HG03342 (cell line): ENCODE measurements at regions not wholly inside any gene's neighbourhood (a gene's known extent, or its start where the extent isn't known, plus 50 kb on each side); places are given as distances from the start of the nearest gene placed in this dataset.
"Not testable (repeated sequence)": the region's sequence is repeated elsewhere in the genome, so short reads cannot be mapped to it uniquely, and the experiment has no call there.

Experiments
- ATAC-seq: cut with Tn5 transposase; IDR thresholded peaks from one replicate; pipeline ENCODE4 v1.9.1; 2021; ENCODE audit warnings: mild to moderate bottlenecking, moderate library complexity; ENCODE audit not compliant: unreplicated experiment

DNA sequence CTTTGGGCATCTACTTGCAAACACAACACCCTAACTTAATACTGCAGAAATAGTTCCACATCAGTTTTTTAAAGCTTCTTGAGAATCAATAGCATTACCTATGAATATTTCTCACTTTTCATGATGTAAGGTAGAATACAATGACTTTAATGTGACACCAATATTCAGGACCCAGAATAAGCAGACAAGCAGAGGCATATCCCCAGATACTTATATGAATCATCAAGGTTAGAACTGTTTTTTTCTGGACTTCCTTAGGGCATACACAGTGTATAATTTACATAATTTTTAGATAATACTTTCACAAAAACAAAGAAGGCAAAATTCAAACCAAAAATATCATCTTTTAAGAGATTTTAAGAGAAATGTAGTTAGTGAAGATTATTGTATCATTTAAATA lies 885.8 kb downstream of the FSCB start:
- no peak for ATAC-seq

DNA sequence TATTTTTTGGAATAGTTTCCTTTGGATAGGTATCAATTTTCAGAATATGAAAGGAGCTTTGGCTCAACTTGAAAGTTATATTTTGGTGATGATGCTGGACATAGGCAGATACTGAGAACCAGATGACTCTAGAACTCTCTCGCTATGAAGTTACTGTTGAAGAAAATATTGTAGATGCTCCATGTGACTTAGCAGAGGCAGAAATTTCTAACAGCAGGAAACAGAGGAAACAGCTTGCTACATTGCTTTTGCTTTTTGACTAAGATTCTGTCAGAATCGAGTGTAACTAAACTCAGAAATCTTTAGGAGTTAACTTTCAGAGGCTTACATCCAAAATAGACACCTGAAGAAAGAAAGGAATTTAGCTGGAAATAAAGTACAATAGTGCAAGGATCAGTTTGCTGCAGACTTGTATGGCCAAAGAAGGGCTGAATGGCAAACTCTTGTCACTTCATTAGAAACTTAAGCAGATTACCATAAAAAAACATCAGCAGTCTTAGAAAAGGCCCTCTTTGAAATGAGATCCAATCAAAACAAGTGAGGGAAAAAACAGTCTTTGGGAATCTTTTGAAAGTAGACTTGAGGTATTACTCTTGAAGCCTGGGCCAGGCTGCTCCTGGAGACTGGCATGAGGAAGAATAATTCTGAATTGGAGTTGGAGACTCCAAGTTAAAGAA lies 911.8 kb downstream of the FSCB start:
- ATAC-seq, result no peak

DNA sequence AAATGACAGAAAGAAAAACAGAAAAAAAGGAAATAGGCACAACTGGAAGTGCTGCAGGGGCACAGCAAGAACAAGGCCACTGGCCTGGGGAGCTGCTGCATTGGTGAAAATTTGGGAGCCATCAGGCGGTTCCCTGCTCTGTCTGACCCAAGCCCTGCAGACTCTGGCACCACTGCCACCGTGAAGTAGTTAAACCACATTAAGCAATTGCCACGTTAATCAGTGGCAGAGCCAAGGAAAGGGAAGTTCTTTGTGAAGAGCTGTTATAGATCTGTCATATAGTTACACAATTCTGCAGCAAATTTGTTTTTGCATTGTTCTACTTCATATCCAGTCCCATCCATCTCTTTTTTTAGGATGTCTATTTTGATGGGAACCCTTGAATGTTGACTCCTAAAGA lies 915.3 kb downstream of the FSCB start:
- no peak for ATAC-seq

DNA sequence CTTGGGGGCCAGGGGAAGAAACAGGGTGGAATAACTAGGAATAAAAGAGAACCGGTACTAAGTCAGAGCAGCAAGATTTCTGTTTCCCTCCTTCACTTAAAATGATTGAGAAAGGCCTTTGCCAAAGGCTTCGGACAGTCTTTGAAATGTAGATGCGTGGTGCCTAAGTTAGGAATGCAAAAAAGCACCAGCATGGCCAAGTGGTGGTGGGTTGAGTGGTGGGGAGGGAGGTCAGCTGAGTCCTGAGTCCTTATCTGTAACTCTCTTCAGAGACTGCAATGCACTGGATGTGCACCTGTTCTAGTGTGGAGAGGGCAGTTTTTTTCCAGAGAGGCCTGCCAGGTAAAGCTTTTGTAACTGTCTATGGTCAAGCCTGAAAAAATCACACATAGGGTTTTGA lies 919.9 kb downstream of the FSCB start:
- no peak for ATAC-seq

DNA sequence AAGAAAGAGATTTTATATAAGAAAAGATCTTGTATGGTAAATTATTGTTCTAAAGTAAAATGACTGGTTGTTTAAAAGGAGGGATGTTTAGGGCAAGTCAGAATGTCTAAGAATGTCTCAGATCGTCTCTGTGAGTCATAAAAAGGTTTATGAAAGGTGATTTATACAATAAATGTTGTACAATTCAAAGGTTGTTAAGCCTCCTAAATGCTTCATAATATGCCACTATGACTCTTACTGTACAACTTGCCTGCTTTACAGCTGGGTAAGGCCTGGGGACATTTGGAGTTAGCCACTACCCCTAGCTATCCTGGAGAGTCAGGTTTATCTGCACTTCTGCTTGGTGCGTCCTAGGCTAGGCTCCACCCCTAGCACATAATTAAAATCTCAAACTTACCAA lies 927.4 kb downstream of the FSCB start:
- no peak for ATAC-seq

DNA sequence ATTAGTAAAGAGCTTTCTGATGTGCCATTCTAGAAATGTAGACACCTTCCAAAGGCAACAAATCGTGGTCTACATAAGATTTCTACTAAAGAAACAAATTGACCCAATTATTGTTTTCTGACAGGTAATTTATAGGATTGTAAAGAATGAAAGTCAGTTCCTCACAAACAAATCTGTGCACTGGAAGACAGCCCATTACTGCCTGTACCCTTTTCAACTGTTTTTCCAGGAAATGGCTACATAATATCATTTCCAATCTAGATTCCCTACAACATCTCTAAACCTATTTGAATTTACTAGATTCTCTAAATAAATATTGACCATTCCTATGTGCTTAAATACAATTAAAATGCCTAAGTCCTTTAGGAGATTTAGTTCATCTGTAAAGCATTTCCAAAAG lies 939.1 kb downstream of the FSCB start:
- ATAC-seq, result no peak

DNA sequence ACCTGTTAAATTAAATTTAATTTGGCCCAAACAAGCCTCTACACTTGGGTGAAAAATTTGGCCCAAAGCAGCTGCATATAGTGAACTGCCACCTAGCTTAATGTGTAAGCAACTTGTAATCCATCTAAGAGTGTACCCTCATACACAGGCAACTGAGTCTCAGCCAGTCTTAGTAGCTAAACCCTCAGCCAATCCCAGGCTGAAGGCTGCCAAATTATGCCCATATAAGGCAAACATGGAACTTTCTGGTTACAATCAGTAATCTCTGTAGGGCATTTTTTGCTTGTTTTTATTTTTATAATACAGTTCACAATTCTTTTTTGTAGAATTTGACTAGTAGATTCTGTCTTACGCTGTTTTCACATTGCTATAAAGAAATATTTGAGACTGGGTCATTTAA lies 958.7 kb downstream of the FSCB start:
- ATAC-seq, result no peak

DNA sequence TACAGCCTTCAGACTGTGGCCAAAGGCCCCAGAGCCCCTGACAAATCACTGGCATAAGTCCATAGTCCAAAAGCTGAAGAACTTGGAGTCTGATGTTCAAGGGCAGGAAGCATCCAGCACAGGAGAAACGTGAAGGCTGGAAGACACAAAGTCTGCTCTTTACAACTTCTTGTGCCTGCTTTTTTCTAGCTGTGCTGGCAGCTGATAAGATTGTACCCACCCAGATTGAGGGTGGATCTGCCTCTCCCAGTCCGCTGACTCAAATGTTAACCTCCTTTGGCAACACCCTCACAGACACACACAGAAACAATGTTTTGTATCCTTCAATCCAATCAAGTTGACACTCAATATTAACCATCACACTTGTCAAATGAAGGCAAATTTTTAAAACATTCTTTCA lies 959.5 kb downstream of the FSCB start:
- ATAC-seq, result not testable (repeated sequence)

DNA sequence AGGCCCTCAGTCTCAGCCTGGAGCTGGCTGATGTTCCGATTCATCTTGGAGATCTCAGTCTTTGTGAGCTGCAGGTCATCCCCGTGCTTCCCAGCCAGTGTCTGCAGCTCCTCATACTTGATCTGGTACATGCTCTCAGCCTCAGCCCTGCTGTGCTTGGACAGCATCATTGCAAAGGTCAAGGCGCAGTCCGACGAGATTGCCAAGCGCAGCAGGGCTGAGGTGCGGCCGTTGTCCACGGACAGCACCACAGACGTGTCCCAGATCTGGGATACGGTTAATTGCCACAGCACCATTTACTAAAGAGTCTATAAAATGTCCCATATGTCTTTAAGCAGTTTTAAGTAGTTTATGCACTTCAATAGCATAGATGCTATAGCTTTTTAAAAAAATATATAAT lies 965.7 kb downstream of the FSCB start:
- no peak for ATAC-seq

DNA sequence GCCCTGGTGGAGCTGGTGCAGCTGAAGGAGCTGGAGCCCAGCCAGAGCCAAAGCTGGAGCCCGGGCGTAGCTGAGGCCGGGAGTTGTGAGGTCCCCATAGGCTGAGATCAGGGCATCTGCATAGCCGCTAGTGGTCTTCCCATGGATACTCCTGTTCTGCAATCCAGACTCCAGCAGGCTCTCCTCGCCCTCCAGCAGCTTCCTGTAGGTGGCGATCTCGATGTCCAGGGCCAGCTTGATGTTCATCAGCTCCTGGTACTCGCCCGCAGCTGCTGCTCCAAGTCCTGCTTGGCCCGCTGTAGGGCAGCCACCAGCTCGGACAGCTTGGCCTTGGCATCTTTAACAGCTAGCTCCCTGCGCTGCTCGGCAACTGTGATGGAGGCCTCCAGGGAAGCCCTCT lies 966.1 kb downstream of the FSCB start:
- ATAC-seq, result no peak

DNA sequence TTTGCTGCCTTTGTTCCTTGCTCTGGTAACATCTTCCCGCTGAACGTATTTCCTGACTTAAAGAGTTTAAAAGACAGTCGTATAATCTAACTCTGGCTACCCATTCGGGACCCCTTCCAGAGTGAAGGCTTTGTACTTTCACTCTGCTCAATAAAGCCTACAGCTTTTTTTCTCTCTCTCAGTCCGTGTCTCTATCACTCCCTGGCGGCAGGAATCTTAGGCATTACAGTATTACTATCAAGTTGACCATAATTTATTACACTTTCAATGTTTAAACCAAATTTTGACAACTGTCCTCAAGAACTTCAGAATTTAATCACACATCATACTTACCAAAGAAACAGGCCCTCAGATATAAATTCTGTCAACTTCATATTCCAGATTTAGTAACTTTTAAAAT lies 967.9 kb downstream of the FSCB start:
- ATAC-seq, result no peak

DNA sequence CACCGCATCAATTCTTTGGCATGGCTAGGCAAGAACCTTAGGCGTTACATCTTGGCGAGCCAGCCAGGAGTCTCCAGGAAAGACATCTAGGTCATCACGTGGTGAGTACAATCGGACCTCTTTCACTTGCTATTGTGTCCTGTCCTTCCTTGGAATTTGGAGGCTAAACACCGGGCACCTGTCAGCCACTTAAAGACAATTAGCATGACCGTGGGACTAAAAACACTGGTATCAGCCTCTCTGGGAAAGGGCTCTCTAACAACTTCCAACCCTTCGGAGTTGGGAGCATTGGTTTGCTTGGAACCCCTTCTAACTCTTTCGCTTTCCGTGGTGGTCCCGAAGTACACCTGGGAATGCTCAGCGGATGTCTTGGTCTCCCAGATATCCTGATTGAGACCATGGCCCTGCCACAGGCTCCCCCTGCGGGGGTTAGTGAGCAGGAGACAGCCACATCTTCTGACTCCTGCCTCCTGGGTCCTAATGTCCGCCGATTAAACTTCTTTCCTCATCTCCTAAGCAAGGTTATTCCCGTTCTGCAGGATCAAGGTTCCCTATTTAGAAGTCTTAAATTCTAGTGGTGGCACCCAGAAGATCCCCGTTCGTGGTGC lies 971.7 kb downstream of the FSCB start:
- no peak for ATAC-seq

DNA sequence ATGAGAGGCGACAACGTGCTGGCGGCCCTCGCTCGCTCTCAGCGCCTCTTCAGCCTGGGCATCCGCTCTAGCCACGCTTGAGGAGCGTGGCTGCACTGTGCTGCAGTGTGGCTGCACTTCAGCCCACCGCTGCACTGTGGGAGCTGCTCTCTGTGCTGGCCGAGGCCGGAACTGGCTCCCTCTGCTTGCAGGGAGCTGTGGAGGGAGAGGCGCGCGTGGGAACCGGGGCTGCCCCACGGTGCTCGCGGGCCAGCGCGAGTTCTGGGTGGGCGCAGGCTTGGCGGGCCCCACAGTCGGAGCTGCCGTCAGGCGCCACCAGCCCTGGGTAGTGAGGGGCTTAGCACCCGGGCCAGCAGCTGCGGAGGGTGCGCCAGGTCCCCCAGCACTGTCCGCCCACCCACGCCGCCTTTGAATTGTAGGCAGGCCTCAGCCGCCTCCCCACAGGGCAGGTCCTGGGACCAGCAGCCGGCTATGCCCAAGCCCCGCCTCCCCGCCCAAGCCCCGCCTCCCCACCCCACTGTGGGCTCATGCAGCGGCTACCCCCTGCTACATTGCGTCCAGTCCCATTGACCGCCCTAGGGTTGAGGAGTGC lies 974.2 kb downstream of the FSCB start:
- no peak for ATAC-seq

DNA sequence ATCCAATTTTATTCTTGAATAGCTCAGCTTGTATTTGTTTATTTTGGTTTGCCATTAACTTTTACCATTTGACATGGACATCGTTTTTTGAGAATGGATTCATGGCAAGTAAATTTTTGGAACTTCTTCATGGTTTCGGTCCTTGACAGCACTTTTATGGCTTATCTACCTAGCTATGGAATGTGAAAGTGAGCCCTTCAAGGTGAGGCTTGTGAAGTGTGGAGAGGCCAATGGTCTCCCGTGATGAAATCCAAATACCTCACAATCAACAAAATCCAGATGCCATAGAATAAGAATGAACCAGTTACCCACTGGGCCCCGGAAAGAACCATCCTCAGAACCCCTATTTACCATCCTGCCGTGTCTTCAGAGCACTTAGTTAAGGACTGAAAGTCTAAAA lies 978.8 kb downstream of the FSCB start:
- no peak for ATAC-seq

DNA sequence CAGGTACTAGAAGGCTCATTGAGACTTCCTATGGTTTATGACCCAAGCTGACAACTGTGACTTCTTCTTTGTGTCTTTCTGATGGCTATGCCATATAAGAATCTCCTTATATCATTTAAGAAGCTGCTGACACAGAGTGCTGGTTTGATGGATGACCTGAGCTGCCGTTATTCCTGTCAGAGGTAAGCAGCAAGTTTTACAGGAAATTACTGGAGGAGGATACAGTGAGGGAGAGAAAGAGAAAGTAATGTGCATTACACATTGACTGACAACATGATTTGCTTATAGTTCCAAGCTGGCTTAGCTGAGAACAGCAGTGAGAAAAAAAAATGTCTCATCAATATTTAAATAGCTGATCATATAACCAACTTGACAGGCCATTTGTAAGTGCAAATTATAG lies 981.4 kb downstream of the FSCB start:
- ATAC-seq, result no peak

DNA sequence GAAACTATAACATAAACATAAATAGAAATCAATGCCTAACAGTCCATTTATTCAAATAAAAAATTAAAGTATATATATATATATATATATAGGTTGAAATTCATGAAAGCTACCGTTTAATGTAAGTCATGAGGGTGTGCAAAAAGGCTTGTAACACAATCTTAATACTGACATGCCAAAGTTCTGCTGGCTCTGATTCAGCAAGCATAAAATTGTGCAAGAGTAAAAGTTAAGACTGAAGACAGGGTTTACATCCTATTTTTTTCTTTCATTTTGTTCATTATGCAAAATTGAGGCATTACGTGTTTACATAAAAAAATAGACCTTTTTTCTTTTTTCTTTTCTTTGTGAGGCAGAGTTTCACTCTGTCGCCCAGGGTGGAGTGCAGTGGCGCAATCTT lies 984.2 kb downstream of the FSCB start:
- no peak for ATAC-seq

DNA sequence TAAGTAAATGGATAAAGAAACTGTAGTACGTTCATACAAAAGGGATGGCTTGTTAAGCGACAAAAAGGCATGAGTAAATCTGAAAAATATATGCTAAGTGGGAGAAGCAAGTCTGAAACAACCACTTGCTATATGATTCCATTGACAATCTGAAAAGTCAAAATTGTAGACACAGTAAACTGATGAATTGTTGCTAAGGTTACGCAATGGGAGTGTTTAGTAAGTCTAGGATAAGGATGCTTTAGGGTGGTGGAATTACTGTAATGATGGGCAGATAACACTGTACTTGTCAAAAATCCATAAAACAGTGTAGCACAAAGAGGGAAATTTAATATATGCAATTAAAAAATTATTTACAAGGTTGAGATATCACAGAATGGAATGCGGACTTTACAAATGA lies 984.9 kb downstream of the FSCB start:
- ATAC-seq, result no peak

DNA sequence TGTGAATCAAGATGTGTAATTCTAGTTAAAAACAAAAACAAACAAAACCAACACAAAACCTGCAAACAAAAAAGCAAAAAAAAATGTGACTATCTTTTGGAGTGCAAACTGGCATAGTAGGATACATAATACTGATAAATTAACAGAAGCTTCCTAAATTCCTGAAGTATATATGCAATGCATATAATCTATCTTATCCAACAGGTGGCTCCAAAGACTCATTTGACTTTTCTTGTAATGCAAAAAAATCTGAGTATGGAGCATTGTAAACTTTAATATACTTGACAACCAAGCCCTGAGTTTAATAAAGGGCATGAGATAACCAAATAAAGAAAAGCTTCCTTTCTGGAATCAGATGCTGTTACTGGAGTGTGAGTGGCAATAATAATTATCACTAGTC lies 1003.6 kb downstream of the FSCB start:
- no peak for ATAC-seq

DNA sequence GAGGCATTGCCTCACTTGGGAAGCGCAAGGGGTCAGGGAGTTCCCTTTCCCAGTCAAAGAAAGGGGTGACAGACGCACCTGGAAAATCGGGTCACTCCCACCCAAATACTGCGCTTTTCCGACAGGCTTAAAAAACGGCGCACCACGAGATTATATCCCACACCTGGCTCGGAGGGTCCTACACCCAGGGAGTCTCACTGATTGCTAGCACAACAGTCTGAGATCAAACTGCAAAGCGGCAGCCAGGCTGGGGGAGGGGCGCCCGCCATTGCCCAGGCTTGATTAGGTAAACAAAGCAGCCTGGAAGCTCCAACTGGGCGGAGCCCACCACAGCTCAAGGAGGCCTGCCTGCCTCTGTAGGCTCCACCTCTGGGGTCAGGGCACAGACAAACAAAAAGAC lies 1014.7 kb downstream of the FSCB start:
- ATAC-seq, result not testable (repeated sequence)

DNA sequence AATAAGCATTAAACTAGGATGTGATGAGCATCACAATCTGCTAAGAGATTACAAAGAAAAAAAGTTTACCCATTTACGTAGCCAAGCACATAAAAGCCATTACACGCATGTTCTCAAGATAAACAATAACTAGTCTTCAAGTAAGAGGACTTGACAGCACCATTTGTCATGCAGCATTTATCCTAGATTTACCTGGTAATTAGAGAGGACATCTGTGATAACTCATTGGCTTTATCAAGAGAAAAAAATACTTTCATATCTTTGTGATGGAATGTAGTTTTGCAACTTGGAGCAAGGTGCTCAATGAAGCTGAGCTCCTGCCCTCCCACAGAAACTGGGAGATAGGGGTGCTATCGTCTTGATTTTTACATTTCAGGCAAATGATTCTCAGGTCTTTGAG lies 1023.7 kb downstream of the FSCB start:
- no peak for ATAC-seq

DNA sequence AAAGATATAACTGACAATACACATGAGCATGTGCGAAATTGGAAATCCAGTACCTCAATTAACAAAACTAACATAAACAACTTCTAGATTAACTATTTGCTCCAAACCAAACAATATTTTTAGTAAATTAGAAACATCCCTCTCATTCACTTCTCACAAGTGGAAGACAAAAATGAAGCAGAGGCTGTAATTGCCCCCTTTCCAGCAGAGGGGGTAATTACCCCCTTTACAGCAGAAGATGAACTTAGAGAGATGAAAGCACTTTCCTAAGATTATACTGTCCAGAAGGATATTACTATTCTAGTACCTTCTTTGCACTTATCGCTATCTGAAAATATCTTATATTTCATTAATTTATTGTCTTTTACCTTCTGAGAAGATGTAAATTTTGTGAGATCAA lies 1025.2 kb downstream of the FSCB start:
- ATAC-seq, result no peak

DNA sequence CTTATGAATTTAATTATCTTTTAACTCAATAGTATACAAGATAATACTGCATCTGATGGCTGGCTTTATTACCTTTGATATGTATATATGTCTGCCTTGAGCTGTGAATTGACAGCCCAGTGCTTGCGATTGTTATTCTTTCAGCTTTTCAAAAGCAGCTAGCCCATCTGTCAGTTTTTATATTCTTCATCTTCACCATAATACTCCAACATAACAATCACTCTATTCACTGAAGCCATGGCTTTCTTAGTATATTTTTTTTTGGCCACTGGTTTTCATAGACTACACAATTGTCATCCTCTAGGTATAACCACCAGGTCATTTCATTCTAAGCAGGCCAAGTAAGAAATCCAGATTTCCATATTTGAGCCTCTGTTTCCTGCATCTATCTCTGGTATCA lies 1026.1 kb downstream of the FSCB start:
- no peak for ATAC-seq
